ENCODE measurements at regions not wholly inside any gene's neighbourhood (a gene's known extent, or its start where the extent isn't known, plus 50 kb on each side); places are given as distances from the start of the nearest gene placed in this dataset.

DNA sequence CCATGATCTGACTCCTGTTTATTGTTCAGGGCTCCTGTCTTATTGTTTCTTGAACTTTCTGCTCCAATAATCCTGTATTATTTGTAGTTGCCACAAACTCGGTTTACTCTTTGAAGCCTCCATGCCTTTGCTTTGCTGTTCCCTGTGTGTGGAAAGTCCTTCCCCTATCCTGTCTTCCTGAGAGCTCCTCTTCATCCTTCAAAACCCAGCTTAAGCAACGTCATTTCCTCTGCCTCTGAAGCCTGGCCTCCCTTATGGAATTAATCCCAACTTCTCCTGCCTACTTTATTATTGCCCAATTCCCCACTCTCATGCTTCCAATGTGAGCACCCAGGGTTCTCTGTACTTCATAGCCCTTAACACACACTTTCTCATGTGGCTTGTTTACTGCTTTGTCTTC, 766.2 kb downstream of the MED13L start:
- no peak for TF ChIP-seq POLR2A (IDR thresholded peaks at IDR 0.05)
- TF ChIP-seq, protein P1, sequence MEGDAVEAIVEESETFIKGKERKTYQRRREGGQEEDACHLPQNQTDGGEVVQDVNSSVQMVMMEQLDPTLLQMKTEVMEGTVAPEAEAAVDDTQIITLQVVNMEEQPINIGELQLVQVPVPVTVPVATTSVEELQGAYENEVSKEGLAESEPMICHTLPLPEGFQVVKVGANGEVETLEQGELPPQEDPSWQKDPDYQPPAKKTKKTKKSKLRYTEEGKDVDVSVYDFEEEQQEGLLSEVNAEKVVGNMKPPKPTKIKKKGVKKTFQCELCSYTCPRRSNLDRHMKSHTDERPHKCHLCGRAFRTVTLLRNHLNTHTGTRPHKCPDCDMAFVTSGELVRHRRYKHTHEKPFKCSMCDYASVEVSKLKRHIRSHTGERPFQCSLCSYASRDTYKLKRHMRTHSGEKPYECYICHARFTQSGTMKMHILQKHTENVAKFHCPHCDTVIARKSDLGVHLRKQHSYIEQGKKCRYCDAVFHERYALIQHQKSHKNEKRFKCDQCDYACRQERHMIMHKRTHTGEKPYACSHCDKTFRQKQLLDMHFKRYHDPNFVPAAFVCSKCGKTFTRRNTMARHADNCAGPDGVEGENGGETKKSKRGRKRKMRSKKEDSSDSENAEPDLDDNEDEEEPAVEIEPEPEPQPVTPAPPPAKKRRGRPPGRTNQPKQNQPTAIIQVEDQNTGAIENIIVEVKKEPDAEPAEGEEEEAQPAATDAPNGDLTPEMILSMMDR (IDR thresholded peaks at IDR 0.05) = no peak

GRCh38 chr12:115508990-115509389, 768.5 kb downstream of the MED13L start:
- H3K4me3 ChIP-seq = no peak overlapping the region
- no peaks in the 10 kb centered on the region for H3K27me3 ChIP-seq
- peaks cover 0 to 6% (median 0%) of the 10 kb centered on the region in 3 donors for H3K9me3 ChIP-seq
- H3K27ac ChIP-seq = no peak overlapping the region
- DNase-seq (no peak), ATAC-seq (no peak)
- WGBS, 2 donors = 70% methylated on average over 4 of the region's 4 CpGs
- TF ChIP-seq, protein P1 (IDR thresholded peaks at IDR 0.05) = no peak
- no peak for TF ChIP-seq POLR2A (IDR thresholded peaks at IDR 0.05)
- intact Hi-C loops (cut with DNase I) = no loop called here
- H3K4me1 ChIP-seq = no peaks in the 10 kb centered on the region
- H3K36me3 ChIP-seq (replicated peaks in 1 of 2; ENCODE audit: insufficient read depth in 1 of 2, low read depth in 2 of 2) = no peaks in the 10 kb centered on the region

More for the DNA sequence above, 766.2 kb downstream of the MED13L start:
- DNase-seq (no peak), ATAC-seq (no peak)
- peaks cover 0 to 6% (median 0%) of the 10 kb centered on the region in 3 donors for H3K9me3 ChIP-seq
- no peaks in the 10 kb centered on the region for H3K4me1 ChIP-seq
- intact Hi-C loops (cut with DNase I) = no loop called here
- H3K36me3 ChIP-seq (replicated peaks in 1 of 2; ENCODE audit: insufficient read depth in 1 of 2, low read depth in 2 of 2) = no peaks in the 10 kb centered on the region
- no peaks in the 10 kb centered on the region for H3K27me3 ChIP-seq
- H3K4me3 ChIP-seq = no peak overlapping the region
- no peak overlapping the region for H3K27ac ChIP-seq
- WGBS, 2 donors = 20 to 44% methylated on average over 2 of the region's 2 CpGs

- Histone ChIP-seq H3K27ac (no peak overlapping the region), H3K4me3 (no peak overlapping the region), H3K36me3 (replicated peaks in 1 of 2; ENCODE audit: insufficient read depth in 1 of 2, low read depth in 2 of 2) (no peaks in the 10 kb centered on the region), H3K9me3 (peaks cover 0 to 6% (median 0%) of the 10 kb centered on the region in 3 donors), H3K4me1 (no peaks in the 10 kb centered on the region), H3K27me3 (no peaks in the 10 kb centered on the region)
- WGBS, 2 donors = 30% methylated on average over 10 of the region's 10 CpGs
- peak in 1 of 4 donors; percentile 8 for DNase-seq
- TF ChIP-seq, protein P1 (IDR thresholded peaks at IDR 0.05) = no peak
- no peak for TF ChIP-seq POLR2A (IDR thresholded peaks at IDR 0.05)
- peak; percentile 38 for ATAC-seq
- intact Hi-C loops (cut with DNase I) = no loop called here
These were observed 769.4 kb downstream of the MED13L start for GRCh38 chr12:115507951-115508722.

GRCh38 chr12:115507560-115507889, 770.0 kb downstream of the MED13L start:
- DNase-seq = no peak
- H3K4me1 ChIP-seq = no peaks in the 10 kb centered on the region
- H3K36me3 ChIP-seq (replicated peaks in 1 of 2; ENCODE audit: insufficient read depth in 1 of 2, low read depth in 2 of 2) = no peaks in the 10 kb centered on the region
- no peak for ATAC-seq
- H3K27ac ChIP-seq = no peak overlapping the region
- H3K9me3 ChIP-seq = peaks cover 0 to 2% (median 0%) of the 10 kb centered on the region in 3 donors
- no peaks in the 10 kb centered on the region for H3K27me3 ChIP-seq
- H3K4me3 ChIP-seq = no peak overlapping the region
- intact Hi-C loops (cut with DNase I) = no loop called here
- TF ChIP-seq, protein P1 (IDR thresholded peaks at IDR 0.05) = no peak
- TF ChIP-seq POLR2A (IDR thresholded peaks at IDR 0.05) = no peak
- 55 to 60% methylated on average over 5 of the region's 5 CpGs for WGBS, 2 donors
